ENCODE measurements at regions not wholly inside any gene's neighbourhood (a gene's known extent, or its start where the extent isn't known, plus 50 kb on each side); places are given as distances from the start of the nearest gene placed in this dataset.
A peak's percentile ranks its signal among the peaks of the same experiment; 100 is the strongest.
"Not testable (repeated sequence)": the region's sequence is repeated elsewhere in the genome, so short reads cannot be mapped to it uniquely, and the experiment has no call there.

GRCh38 chr20:41715526-41715925 is 97.3 kb upstream of the CHD6 start:
- no peak for DNase-seq

DNA sequence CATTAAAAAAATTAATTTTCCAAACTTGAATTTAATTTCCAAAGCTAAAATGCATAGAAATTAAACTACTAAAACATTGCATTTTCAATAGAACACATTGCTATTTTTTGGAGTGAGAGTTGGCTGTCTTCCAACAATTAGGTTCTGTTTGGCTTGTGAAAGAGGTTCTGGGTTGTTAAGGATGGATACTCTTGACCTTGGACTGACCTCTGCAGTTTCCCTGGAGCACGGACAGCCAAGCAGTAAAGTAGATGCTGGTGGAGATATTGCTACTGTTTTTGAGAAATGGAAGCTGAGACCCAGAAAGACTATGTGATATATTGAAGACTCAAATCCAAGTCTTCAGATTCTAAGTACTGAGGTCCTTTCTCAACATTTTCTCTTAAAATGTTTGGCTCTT is 95.9 kb upstream of the CHD6 start:
- no peak for DNase-seq

DNA sequence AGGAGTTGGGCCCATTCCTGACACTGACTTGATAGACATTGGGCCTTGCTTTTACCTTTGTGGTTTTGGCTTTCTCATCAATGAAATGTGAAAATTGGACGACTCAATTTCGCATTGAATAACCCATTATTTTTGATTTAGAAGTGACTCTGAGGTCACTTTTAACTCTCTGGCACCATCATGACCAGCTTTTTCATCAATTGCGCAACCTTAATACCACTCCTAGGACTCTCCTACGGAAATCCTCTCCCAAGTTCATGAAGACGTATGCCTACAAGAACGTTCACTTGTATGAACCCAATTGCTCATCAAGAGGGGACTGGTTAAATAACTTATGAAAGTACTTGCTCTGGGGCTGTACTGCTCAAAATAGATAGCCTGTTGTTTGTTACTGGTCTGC is 86.7 kb upstream of the CHD6 start:
- DNase-seq = no peak

- no peak for DNase-seq
These were observed 84.5 kb upstream of the CHD6 start for GRCh38 chr20:41702647-41703046.

- DNase-seq = no peak
These were observed 83.6 kb upstream of the CHD6 start for GRCh38 chr20:41701588-41702348.

DNA sequence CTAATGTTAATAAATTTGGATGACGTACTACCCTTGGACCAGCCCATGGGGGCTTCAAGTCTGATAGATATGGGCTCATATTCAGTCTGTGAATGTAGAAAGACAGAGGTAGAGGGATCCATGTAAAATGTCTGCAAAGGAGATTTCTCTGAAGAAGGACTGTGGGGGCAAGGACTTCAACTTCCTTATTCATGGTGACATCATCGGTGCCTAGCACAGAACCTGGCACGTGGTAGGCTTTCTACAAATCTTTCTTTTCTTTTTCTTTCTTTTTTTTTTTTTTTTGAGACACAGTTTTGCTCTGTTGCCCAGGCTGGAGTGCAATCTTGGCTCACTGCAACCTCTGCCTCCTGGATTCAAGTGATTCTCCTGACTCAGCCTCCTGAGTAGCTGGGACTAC is 81.5 kb upstream of the CHD6 start:
- DNase-seq = not testable (repeated sequence)

- DNase-seq = no peak
These were observed 79.8 kb upstream of the CHD6 start for GRCh38 chr20:41697861-41698559.

GRCh38 chr20:41696428-41696827 is 78.3 kb upstream of the CHD6 start:
- DNase-seq = no peak

DNA sequence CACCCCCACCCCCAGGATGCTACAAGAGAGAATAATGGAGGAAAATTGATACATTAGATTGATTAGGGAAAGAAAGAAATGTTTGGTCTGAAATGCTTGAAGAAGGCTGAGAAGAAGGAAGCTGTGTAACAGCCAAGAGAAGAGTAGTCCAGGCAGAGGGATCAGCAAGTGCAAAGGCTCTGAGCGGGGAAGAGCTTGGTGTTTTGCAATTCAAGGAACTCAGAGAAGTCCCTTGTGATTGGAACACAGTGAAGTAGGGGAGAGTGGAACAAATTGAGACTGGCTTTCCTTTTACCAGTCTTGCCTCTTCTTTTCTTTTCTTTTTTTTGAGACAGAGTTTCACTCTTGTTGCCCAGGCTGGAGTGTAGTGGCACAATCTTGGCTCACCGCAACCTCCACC is 76.6 kb upstream of the CHD6 start:
- DNase-seq = no peak

DNA sequence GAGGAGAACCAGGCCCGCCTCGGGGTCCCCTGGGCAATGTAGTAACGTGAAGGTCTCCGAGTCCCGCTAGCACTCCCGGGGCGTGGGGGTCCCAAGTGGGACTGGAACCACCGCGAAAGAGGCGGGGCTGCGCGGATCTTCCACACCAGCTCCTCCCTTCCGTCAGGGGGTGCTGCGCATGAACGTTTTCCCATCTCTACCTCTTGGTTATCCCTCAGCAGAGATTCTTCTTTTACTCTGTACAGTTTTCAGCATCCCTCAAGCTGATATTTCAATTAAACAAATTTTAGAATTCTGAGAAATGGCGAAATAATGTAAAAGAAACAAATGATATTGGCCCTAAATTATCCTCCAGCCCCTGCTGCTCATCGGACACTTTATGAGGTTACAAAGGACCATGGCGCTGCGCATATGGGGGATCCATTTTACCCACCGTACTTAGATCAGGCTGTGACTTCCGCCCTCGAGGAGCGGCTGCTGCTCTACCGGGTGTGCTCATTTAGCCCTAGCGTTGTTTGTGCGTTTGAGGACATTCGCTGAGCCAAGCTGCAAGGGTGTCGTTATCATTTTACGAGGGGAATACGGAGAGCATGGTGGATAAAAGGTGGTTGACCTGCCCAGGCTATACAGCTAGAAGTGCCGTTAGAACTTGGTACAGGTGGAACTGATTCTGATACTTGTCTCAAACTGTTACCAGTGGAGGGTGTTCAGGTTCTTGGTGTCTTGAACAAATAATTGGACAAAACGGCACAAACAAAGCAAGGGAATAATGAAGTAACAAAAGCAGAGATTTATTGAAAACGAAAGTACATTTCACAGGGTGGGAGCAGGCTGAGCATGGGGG is 75.2 kb upstream of the CHD6 start:
- DNase-seq = peak; percentile 80

- peak; percentile 84 for DNase-seq
These were observed 74.4 kb upstream of the CHD6 start for GRCh38 chr20:41692479-41693135.

DNA sequence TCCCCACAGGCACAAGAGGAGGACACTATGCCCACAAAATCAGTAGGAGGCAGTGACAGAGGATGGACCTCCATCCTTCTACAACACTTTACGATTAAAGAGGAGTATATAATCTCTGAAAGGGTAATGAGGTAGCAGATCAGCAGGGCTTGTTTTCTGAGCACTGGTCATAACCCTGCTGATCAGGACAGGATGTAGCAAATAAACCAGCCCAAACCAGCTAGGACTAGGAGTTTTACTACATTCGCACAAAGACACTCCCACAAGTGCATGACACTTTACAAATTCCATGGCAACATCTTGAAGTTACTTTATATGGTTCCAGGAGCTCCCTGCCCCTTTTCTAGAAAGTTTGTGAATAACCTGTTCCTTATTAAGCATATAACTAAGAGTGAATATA is 73.3 kb upstream of the CHD6 start:
- DNase-seq = no peak

DNA sequence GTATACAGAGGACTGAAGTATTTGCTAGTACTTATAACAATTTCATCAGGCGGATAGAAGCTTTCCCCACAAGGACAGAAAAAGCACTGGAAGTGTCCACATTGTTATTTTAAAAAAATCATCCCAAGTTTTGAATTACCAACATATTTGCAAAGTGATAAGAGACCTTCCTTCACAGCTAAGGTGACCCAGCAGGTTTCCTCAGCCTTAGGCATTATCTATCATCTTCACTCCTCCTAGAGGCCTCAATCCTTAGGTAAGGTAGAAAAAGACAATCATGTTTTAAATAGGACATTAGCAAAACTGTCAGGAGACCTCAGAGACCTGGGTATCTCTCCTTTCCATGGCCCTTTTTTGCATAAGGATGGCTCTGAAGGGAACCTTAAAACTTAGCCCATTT is 72.5 kb upstream of the CHD6 start:
- no peak for DNase-seq

DNA sequence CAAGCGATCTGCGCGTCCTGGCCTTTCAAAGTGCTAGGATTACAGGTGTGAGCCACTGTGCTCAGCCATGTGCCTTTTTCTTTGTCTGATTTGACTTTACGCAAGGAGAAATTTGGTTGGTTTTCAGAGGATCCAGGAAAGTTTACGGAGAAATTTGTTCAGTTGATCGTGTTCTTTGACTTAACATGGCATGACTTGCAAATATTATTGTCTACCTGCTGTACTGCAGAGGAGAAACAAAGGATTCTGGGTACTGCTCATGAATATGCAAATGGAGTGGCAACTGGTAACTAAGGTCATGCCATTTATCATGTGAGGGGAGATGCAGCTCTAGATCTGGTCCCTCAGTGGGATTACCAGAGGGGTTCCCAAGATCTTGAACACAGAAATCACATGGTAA is 68.8 kb upstream of the CHD6 start:
- DNase-seq = no peak

- not testable (repeated sequence) for DNase-seq
These were observed 67.0 kb upstream of the CHD6 start for GRCh38 chr20:41685145-41685544.

- DNase-seq = no peak
These were observed 60.6 kb upstream of the CHD6 start for GRCh38 chr20:41678799-41679198.

- no peak for DNase-seq
These were observed 54.1 kb upstream of the CHD6 start for GRCh38 chr20:41672282-41672681.

DNA sequence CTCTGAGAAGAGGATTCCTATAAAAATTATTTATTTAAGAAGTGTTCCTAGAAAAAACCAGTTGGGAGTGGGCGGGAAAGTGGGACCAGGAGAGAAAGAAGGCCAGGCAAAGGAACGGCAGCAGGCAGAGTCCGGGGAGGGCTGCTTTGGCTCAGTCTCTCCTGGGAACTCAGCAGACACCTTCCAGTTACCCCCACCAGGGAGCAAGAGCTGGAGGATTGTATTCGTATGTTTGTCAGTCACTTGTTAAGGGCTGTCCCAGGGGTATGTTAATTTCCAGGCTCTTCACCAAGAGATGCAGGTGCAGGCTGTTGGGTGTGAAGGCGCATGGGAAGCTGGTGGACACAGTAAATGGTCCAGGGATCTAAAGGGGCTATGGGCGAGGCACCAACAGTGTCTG is 53.0 kb upstream of the CHD6 start:
- no peak for DNase-seq

GRCh38 chr20:41670631-41671030 is 52.5 kb upstream of the CHD6 start:
- DNase-seq = no peak

GRCh38 chr20:41669708-41670263 is 51.6 kb upstream of the CHD6 start:
- no peak for DNase-seq

DNA sequence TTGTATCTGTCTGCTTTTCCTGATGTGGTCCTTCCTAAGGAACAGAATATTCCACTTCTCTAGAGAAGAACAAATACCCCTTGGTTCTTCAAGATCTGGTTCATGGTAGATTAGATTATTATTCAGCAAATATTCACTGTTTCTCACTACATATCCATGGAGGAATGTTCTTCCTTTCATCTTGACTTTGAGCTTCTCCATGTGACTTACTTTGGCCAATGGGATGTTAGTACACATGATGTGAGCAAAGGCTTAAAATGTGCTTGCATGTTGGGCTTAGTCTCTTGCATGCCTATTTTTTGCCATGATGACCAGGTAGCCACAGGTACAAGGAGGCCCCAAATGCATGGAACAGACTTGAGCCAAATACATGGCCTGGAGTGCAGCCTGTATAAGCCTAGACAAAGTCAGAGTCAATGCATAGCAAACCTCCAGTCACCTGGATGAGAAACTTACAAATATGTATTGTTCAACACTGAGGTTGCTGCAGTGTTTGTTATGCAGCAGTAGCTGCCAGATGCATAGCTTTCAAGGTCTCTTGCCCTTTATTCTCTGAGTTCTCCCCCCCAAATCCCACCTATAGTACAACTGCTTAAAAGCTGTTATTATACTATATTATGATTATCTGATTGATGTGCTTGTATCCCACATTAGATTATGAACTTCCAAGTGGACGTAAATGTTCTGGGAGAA is 50.0 kb upstream of the CHD6 start:
- no peak for DNase-seq
